ENCODE measurements at regions not wholly inside any gene's neighbourhood (a gene's known extent, or its start where the extent isn't known, plus 50 kb on each side); places are given as distances from the start of the nearest gene placed in this dataset.
"Not testable (repeated sequence)": the region's sequence is repeated elsewhere in the genome, so short reads cannot be mapped to it uniquely, and the experiment has no call there.

- H3K4me1 ChIP-seq (ENCODE audit: insufficient read depth, low read length), result no peaks in the 10 kb centered on the region
- H3K27me3 ChIP-seq (ENCODE audit: insufficient read depth, low read length), result no peaks in the 10 kb centered on the region
- no peak overlapping the region for H2AFZ ChIP-seq (ENCODE audit: low read depth, low read length)
- no peaks in the 10 kb centered on the region for H3K36me3 ChIP-seq (ENCODE audit: insufficient read depth, low read length)
- no peak overlapping the region for H3K4me3 ChIP-seq (ENCODE audit: low read length)
- H3K9me3 ChIP-seq (ENCODE audit: low read length), result no peaks in the 10 kb centered on the region
Measured at GRCh38 chr4:170940043-170940724, 850.4 kb upstream of the AADAT start.

DNA sequence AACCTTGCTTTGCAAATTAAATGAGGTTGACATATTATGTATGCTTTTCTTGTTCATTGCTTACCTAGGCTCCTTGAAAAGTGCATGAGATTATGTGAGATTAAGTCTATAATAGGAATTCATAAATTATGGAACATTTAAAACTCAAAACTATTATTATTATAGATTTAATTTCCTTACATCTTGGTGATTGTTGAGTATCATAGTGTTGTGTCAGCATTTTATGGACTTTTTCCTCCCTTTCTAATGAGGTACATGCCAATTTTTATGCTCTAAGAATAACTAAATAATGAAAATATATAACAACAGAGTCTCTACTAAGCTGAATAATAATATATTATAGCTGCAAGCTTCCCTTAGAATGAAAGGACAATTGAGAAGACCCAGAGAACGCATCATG is 848.8 kb upstream of the AADAT start:
- no peaks in the 10 kb centered on the region for H3K36me3 ChIP-seq (ENCODE audit: insufficient read depth, low read length)
- no peak overlapping the region for H2AFZ ChIP-seq (ENCODE audit: low read depth, low read length)
- no peaks in the 10 kb centered on the region for H3K27me3 ChIP-seq (ENCODE audit: insufficient read depth, low read length)
- no peaks in the 10 kb centered on the region for H3K9me3 ChIP-seq (ENCODE audit: low read length)
- no peak overlapping the region for H3K4me3 ChIP-seq (ENCODE audit: low read length)
- H3K4me1 ChIP-seq (ENCODE audit: insufficient read depth, low read length), result no peaks in the 10 kb centered on the region

DNA sequence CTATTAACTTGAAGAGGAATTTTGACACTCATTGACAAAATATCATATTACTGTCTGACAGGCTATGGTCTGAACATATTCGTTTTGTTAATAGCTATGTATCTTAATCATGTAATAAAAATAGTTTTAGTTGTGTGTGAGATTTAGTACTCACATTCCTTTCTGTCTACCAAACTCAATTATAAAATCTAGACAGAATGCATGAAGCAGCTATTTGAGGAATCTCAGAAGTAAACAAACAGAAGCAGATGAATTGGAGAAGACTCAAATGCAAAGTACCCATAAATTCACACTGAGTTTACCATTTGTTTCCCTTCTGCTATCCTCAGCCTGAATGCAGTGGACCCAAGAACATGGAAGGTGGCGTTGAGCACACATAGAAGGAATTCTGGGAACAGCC is 841.6 kb upstream of the AADAT start:
- no peaks in the 10 kb centered on the region for H3K27me3 ChIP-seq (ENCODE audit: insufficient read depth, low read length)
- no peaks in the 10 kb centered on the region for H3K36me3 ChIP-seq (ENCODE audit: insufficient read depth, low read length)
- no peaks in the 10 kb centered on the region for H3K4me1 ChIP-seq (ENCODE audit: insufficient read depth, low read length)
- no peak overlapping the region for H3K4me3 ChIP-seq (ENCODE audit: low read length)
- no peak overlapping the region for H2AFZ ChIP-seq (ENCODE audit: low read depth, low read length)
- no peaks in the 10 kb centered on the region for H3K9me3 ChIP-seq (ENCODE audit: low read length)

DNA sequence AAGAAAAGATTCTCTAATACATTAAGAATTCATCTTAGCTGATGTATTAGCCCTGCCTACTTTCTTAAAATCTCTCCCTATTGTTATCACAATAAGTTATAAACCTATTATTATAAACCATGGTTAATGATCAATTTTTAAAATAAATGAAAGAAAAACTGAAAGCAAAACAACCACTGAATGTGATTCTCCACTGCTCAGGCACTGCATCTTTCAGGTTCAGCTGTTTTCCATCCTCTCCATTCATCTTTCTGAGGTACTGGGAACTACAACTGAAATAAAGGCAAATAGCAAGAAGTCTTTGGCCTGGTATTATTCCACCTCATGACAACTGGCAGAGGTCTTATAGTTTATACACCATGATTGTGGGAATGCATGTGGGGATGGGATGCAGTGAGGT is 798.9 kb upstream of the AADAT start:
- H3K27me3 ChIP-seq (ENCODE audit: insufficient read depth, low read length), result no peaks in the 10 kb centered on the region
- H3K4me3 ChIP-seq (ENCODE audit: low read length), result no peak overlapping the region
- no peak overlapping the region for H2AFZ ChIP-seq (ENCODE audit: low read depth, low read length)
- H3K9me3 ChIP-seq (ENCODE audit: low read length), result peaks cover 3% of the 10 kb centered on the region
- H3K36me3 ChIP-seq (ENCODE audit: insufficient read depth, low read length), result no peaks in the 10 kb centered on the region
- H3K4me1 ChIP-seq (ENCODE audit: insufficient read depth, low read length), result peaks cover 10% of the 10 kb centered on the region

DNA sequence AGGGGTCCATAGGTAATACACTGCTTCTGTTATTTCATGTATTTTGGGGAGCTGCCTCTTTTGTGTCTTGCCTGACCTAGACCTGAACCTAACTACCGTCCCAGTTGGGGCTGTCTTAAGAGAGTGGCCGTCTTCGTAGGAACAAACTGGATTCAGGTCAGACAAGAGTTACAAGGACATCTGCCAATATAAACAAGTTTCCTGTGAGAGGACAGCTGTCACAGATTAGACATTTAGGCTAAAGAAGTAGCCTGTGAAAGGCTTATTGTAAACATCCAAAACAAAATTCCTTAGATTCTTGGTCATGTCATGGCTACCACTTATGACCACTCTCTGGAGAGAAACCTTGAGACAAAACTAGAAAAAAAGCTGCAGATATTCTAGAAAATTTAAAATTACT is 797.6 kb upstream of the AADAT start:
- no peaks in the 10 kb centered on the region for H3K27me3 ChIP-seq (ENCODE audit: insufficient read depth, low read length)

GRCh38 chr4:170884969-170885570 is 795.3 kb upstream of the AADAT start:
- Histone ChIP-seq H3K4me1 (ENCODE audit: insufficient read depth, low read length) (peaks cover 10% of the 10 kb centered on the region), H3K27me3 (ENCODE audit: insufficient read depth, low read length) (no peaks in the 10 kb centered on the region), H3K9me3 (ENCODE audit: low read length) (no peaks in the 10 kb centered on the region), H2AFZ (ENCODE audit: low read depth, low read length) (no peak overlapping the region), H3K4me3 (ENCODE audit: low read length) (no peak overlapping the region), H3K36me3 (ENCODE audit: insufficient read depth, low read length) (no peaks in the 10 kb centered on the region)

More for the DNA sequence above, 797.6 kb upstream of the AADAT start:
- Histone ChIP-seq H3K9me3 (ENCODE audit: low read length) (no peaks in the 10 kb centered on the region), H2AFZ (ENCODE audit: low read depth, low read length) (no peak overlapping the region), H3K36me3 (ENCODE audit: insufficient read depth, low read length) (no peaks in the 10 kb centered on the region), H3K4me1 (ENCODE audit: insufficient read depth, low read length) (peaks cover 10% of the 10 kb centered on the region), H3K4me3 (ENCODE audit: low read length) (no peak overlapping the region)

GRCh38 chr4:170881646-170882045 is 791.9 kb upstream of the AADAT start:
- not testable (repeated sequence) for H3K4me1 ChIP-seq (ENCODE audit: insufficient read depth, low read length)

DNA sequence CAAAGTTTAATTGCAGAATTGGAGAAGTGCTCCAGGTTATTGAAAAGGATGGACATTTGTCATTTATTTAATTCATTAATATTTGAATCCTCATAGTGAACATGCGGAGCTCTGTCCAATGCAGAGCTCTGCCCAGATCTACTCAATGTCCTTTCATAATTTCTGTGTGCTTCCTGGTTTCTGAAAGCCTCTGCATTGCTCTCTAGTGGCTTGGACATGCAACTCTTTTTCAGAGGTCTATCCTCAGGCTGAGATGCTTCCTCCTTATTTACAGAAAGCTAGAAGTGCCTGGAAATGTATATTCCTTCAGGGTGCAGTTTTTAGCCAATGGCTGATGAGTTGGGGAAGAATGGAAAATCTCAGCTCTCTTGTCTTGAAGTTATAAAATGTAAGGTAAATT is 786.1 kb upstream of the AADAT start:
- Histone ChIP-seq H3K36me3 (ENCODE audit: insufficient read depth, low read length) (no peaks in the 10 kb centered on the region), H3K4me3 (ENCODE audit: low read length) (no peak overlapping the region), H3K9me3 (ENCODE audit: low read length) (no peaks in the 10 kb centered on the region), H2AFZ (ENCODE audit: low read depth, low read length) (no peak overlapping the region), H3K27me3 (ENCODE audit: insufficient read depth, low read length) (no peaks in the 10 kb centered on the region), H3K4me1 (ENCODE audit: insufficient read depth, low read length) (no peaks in the 10 kb centered on the region)

More at GRCh38 chr4:170881646-170882045, 791.9 kb upstream of the AADAT start:
- not testable (repeated sequence) for H3K9me3 ChIP-seq (ENCODE audit: low read length); H3K36me3 ChIP-seq (ENCODE audit: insufficient read depth, low read length); H3K4me3 ChIP-seq (ENCODE audit: low read length); H2AFZ ChIP-seq (ENCODE audit: low read depth, low read length); H3K27me3 ChIP-seq (ENCODE audit: insufficient read depth, low read length)

DNA sequence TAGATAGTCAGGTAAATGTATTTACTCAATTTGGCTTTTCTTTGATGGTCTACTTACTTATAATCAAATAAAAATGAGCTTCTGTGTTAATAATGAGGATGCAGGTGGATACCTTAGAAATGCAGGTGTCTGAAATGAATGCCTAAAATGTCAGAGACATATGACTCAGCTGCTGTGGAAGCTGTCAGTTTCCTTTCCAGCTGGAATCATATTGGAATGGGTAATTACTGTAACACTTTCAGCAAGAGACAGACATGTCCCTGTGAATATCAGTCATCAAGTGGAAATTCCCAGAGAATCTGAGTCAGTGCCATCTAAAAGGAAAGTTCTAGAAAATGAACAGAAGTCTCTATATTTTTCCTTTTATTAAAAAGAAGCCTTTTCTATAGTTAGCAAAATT is 783.0 kb upstream of the AADAT start:
- Histone ChIP-seq H3K4me1 (ENCODE audit: insufficient read depth, low read length) (no peaks in the 10 kb centered on the region), H3K27me3 (ENCODE audit: insufficient read depth, low read length) (no peaks in the 10 kb centered on the region), H3K36me3 (ENCODE audit: insufficient read depth, low read length) (no peaks in the 10 kb centered on the region), H2AFZ (ENCODE audit: low read depth, low read length) (no peak overlapping the region), H3K9me3 (ENCODE audit: low read length) (no peaks in the 10 kb centered on the region), H3K4me3 (ENCODE audit: low read length) (no peak overlapping the region)

DNA sequence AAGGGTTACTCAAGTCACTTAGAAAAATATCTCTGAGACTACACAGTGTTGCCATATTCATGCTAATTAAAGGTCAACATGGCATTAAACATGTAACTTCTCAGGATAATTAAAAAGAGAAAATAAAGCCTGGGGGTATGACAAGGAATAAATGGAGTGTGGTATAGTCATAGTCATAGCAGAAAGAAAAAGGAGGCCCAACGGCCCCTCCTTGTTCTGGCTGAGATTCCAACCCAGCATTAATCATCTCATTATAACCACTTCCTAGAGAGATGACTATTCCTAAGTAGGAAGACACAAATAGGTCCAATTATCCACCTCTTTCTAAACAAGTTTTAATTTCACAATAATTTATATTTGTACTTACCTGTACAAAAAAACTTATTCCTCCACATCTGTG is 778.4 kb upstream of the AADAT start:
- no peaks in the 10 kb centered on the region for H3K36me3 ChIP-seq (ENCODE audit: insufficient read depth, low read length)
- H3K27me3 ChIP-seq (ENCODE audit: insufficient read depth, low read length), result no peaks in the 10 kb centered on the region
- no peaks in the 10 kb centered on the region for H3K9me3 ChIP-seq (ENCODE audit: low read length)
- H3K4me1 ChIP-seq (ENCODE audit: insufficient read depth, low read length), result no peaks in the 10 kb centered on the region
- no peak overlapping the region for H3K4me3 ChIP-seq (ENCODE audit: low read length)
- no peak overlapping the region for H2AFZ ChIP-seq (ENCODE audit: low read depth, low read length)

DNA sequence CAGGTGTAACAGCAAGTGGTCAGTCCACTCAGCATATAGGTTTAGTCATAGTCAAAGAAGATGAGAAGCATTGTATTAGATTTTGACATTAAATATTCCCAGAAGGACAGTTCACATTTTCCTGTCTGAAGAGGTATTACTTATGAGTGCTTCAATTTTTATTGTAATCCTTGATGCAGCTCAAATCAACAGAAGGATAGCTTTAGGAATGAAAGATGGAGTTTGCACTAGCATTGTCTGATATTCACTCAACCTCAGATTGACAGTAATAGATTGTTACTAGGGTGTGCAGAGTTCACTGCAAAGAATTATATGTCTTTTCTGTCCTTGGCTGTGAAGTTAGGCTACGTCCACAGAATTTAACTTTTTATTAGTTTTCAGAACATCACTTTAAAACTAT is 764.3 kb upstream of the AADAT start:
- no peaks in the 10 kb centered on the region for H3K27me3 ChIP-seq (ENCODE audit: insufficient read depth, low read length)
- H2AFZ ChIP-seq (ENCODE audit: low read depth, low read length), result no peak overlapping the region
- no peak overlapping the region for H3K4me3 ChIP-seq (ENCODE audit: low read length)
- no peaks in the 10 kb centered on the region for H3K4me1 ChIP-seq (ENCODE audit: insufficient read depth, low read length)
- no peaks in the 10 kb centered on the region for H3K9me3 ChIP-seq (ENCODE audit: low read length)
- no peaks in the 10 kb centered on the region for H3K36me3 ChIP-seq (ENCODE audit: insufficient read depth, low read length)

- Histone ChIP-seq H3K9me3 (ENCODE audit: low read length) (no peaks in the 10 kb centered on the region), H3K4me3 (ENCODE audit: low read length) (no peak overlapping the region), H3K27me3 (ENCODE audit: insufficient read depth, low read length) (no peaks in the 10 kb centered on the region), H3K4me1 (ENCODE audit: insufficient read depth, low read length) (no peaks in the 10 kb centered on the region), H3K36me3 (ENCODE audit: insufficient read depth, low read length) (no peaks in the 10 kb centered on the region), H2AFZ (ENCODE audit: low read depth, low read length) (no peak overlapping the region)
Measured at GRCh38 chr4:170853422-170854021, 763.8 kb upstream of the AADAT start.

DNA sequence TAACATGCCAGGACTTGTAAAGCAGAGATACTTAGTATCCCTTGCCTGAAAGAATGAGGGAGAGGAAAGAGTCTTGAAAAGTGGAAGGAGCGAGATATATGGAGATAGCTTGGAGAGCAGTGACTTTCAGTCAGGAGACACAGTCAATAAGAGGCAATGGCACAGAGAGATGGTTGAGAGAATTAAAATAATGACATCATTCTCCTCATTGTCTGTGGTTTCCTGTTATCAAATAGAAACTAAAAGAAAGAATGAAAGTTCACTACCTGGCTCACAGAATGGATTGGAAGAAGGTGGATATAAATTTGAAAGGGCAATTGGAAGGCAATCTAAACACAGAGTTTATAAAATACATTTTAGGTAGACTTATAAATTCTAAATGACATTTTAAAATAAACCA is 760.2 kb upstream of the AADAT start:
- no peaks in the 10 kb centered on the region for H3K4me1 ChIP-seq (ENCODE audit: insufficient read depth, low read length)
- H3K36me3 ChIP-seq (ENCODE audit: insufficient read depth, low read length), result no peaks in the 10 kb centered on the region
- no peak overlapping the region for H3K4me3 ChIP-seq (ENCODE audit: low read length)
- H3K9me3 ChIP-seq (ENCODE audit: low read length), result no peaks in the 10 kb centered on the region
- H2AFZ ChIP-seq (ENCODE audit: low read depth, low read length), result no peak overlapping the region
- H3K27me3 ChIP-seq (ENCODE audit: insufficient read depth, low read length), result no peaks in the 10 kb centered on the region
